Suprapubic skin (tissue), 4 donors: ENCODE measurements at regions not wholly inside any gene's neighbourhood (a gene's known extent, or its start where the extent isn't known, plus 50 kb on each side); places are given as distances from the start of the nearest gene placed in this dataset.
"Not testable (repeated sequence)": the region's sequence is repeated elsewhere in the genome, so short reads cannot be mapped to it uniquely, and the experiment has no call there.

ENCODE experiments used
- DNase-seq, 2 donors: peaks; one replicate each; pipeline ENCODE4 v3.0.0-alpha.2; 2019; ENCODE audit warnings: low spot score in 2 of 2
- H3K27ac ChIP-seq: fragments of 200-600 bp; sonication (generic); one replicate; pipeline ENCODE4 v1.5.1; 2019
- H3K27me3 ChIP-seq: fragments of 200-600 bp; sonication (generic); one replicate; pipeline ENCODE4 v1.5.1; 2019
- H3K36me3 ChIP-seq: fragments of 200-600 bp; sonication (generic); one replicate; pipeline ENCODE4 v1.5.1; 2019
- H3K4me1 ChIP-seq: fragments of 200-600 bp; sonication (generic); one replicate; pipeline ENCODE4 v1.5.1; 2019
- H3K4me3 ChIP-seq: fragments of 200-600 bp; sonication (generic); one replicate; pipeline ENCODE4 v1.5.1; 2019; ENCODE audit warnings: mild to moderate bottlenecking
- H3K9me3 ChIP-seq: fragments of 200-600 bp; sonication (generic); one replicate; pipeline ENCODE4 v1.5.1; 2019
- CTCF ChIP-seq, 2 donors: fragments of 200-600 bp in 1 of 2; fragments of 450-650 bp in 1 of 2; sonication (generic) in 1 of 2; IDR thresholded peaks; one replicate each; pipeline ENCODE4 v1.5.1; 2016 to 2019; ENCODE audit warnings: antibody characterized with exemption in 2 of 2, mild to moderate bottlenecking in 1 of 2, moderate library complexity in 1 of 2
- EP300 ChIP-seq: sonication (generic); formaldehyde crosslinking; IDR thresholded peaks from one replicate; pipeline ENCODE4 v1.6.1; 2017; ENCODE audit warnings: antibody characterized with exemption
- POLR2A ChIP-seq, 2 donors: fragments of 450-650 bp; IDR thresholded peaks; one replicate each; pipeline ENCODE4 v1.6.1; 2017; ENCODE audit warnings: antibody characterized with exemption in 2 of 2, mild to moderate bottlenecking in 2 of 2, moderate library complexity in 2 of 2
- POLR2AphosphoS5 ChIP-seq, 3 donors: sonication (generic); formaldehyde crosslinking; IDR thresholded peaks; one replicate each; pipeline ENCODE4 v1.6.1; 2017; ENCODE audit warnings: antibody characterized with exemption in 3 of 3
- WGBS: methylation state at CpG from one replicate; pipeline ENCODE4 v1.1.5; 2018; 5-methylcytosine and 5-hydroxymethylcytosine counted together

- no peak overlapping the region for H3K4me3 ChIP-seq
- no peak for TF ChIP-seq POLR2A (IDR thresholded peaks at IDR 0.05)
- TF ChIP-seq EP300, result no peak
- no peak for TF ChIP-seq POLR2AphosphoS5 (IDR thresholded peaks at IDR 0.05)
- TF ChIP-seq CTCF (IDR thresholded peaks at IDR 0.05), result no peak
- no peaks in the 10 kb centered on the region for H3K27me3 ChIP-seq
- no peaks in the 10 kb centered on the region for H3K9me3 ChIP-seq
- no peak for DNase-seq
- WGBS, result 65% methylated on average over 3 of the region's 3 CpGs
- no peaks in the 10 kb centered on the region for H3K4me1 ChIP-seq
- H3K36me3 ChIP-seq, result no peaks in the 10 kb centered on the region
- H3K27ac ChIP-seq, result no peak overlapping the region
These were observed 405.6 kb downstream of the RAB38 start for GRCh38 chr11:87769661-87770060.

GRCh38 chr11:87767615-87768014 is 407.6 kb downstream of the RAB38 start:
- Histone ChIP-seq H3K4me3 (no peak overlapping the region), H3K27ac (no peak overlapping the region), H3K9me3 (no peaks in the 10 kb centered on the region), H3K27me3 (no peaks in the 10 kb centered on the region), H3K36me3 (no peaks in the 10 kb centered on the region), H3K4me1 (no peaks in the 10 kb centered on the region)
- 88% methylated on average over 4 of the region's 4 CpGs for WGBS
- TF ChIP-seq CTCF (IDR thresholded peaks at IDR 0.05) (no peak), POLR2A (IDR thresholded peaks at IDR 0.05) (no peak)
- DNase-seq, result no peak

- H3K27me3 ChIP-seq, H3K4me3 ChIP-seq, H3K4me1 ChIP-seq, DNase-seq, H3K36me3 ChIP-seq, H3K27ac ChIP-seq, H3K9me3 ChIP-seq: not testable (repeated sequence)
- WGBS, result 86% methylated on average over 8 of the region's 9 CpGs
These were observed 411.2 kb downstream of the RAB38 start for GRCh38 chr11:87764075-87764474.

GRCh38 chr11:87754685-87755084 is 420.6 kb downstream of the RAB38 start:
- H3K9me3 ChIP-seq, result no peaks in the 10 kb centered on the region
- no peaks in the 10 kb centered on the region for H3K36me3 ChIP-seq
- DNase-seq, result no peak
- no peak overlapping the region for H3K4me3 ChIP-seq
- H3K4me1 ChIP-seq, result no peaks in the 10 kb centered on the region
- no peaks in the 10 kb centered on the region for H3K27me3 ChIP-seq
- TF ChIP-seq POLR2A (IDR thresholded peaks at IDR 0.05), result no peak
- TF ChIP-seq POLR2AphosphoS5 (IDR thresholded peaks at IDR 0.05), result no peak
- TF ChIP-seq CTCF (IDR thresholded peaks at IDR 0.05), result no peak
- TF ChIP-seq EP300, result no peak
- no peak overlapping the region for H3K27ac ChIP-seq
- 59% methylated on average over 1 of the region's 1 CpG for WGBS

GRCh38 chr11:87753143-87753542 is 422.1 kb downstream of the RAB38 start:
- no peak for DNase-seq
- H3K36me3 ChIP-seq, result no peaks in the 10 kb centered on the region
- WGBS, result 77% methylated on average over 2 of the region's 2 CpGs
- no peak overlapping the region for H3K27ac ChIP-seq
- H3K4me3 ChIP-seq, result no peak overlapping the region
- H3K27me3 ChIP-seq, result no peaks in the 10 kb centered on the region
- TF ChIP-seq POLR2AphosphoS5 (IDR thresholded peaks at IDR 0.05), result no peak
- TF ChIP-seq EP300, result no peak
- no peak for TF ChIP-seq CTCF (IDR thresholded peaks at IDR 0.05)
- no peak for TF ChIP-seq POLR2A (IDR thresholded peaks at IDR 0.05)
- H3K9me3 ChIP-seq, result no peaks in the 10 kb centered on the region
- no peaks in the 10 kb centered on the region for H3K4me1 ChIP-seq

- no peak for TF ChIP-seq POLR2AphosphoS5 (IDR thresholded peaks at IDR 0.05)
- TF ChIP-seq POLR2A (IDR thresholded peaks at IDR 0.05), result no peak
- no peak for TF ChIP-seq CTCF (IDR thresholded peaks at IDR 0.05)
- no peak for TF ChIP-seq EP300
- no peaks in the 10 kb centered on the region for H3K27me3 ChIP-seq
- DNase-seq, result no peak
- H3K36me3 ChIP-seq, result no peaks in the 10 kb centered on the region
- H3K4me3 ChIP-seq, result no peak overlapping the region
- 46% methylated on average over 2 of the region's 2 CpGs for WGBS
- H3K9me3 ChIP-seq, result no peaks in the 10 kb centered on the region
- no peaks in the 10 kb centered on the region for H3K4me1 ChIP-seq
- H3K27ac ChIP-seq, result no peak overlapping the region
These were observed 432.2 kb downstream of the RAB38 start for GRCh38 chr11:87743007-87743406.
